ENCODE measurements at regions not wholly inside any gene's neighbourhood (a gene's known extent, or its start where the extent isn't known, plus 50 kb on each side); places are given as distances from the start of the nearest gene placed in this dataset.

DNA sequence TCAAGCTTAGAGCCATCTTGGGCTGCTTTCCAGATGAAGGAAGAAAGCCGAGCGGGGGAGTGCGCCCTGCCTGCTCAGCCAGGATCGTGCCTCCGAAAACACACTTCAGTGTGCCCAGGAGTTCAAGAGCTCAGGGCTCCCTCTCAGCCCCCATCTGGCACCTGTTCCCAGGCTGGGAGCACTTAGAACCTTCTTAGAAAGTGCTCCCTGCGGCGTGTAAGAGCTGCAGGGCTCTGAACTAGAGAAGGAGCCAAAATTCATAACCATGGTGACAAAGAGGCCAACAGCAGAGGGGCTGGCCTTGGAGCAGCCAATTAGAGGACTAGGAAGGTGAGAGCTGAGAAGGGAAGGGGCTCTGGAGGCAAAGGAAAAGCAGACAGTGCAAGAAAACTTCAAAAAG, 59.0 kb upstream of the TNRC6C start:
- no peak for DNase-seq

DNA sequence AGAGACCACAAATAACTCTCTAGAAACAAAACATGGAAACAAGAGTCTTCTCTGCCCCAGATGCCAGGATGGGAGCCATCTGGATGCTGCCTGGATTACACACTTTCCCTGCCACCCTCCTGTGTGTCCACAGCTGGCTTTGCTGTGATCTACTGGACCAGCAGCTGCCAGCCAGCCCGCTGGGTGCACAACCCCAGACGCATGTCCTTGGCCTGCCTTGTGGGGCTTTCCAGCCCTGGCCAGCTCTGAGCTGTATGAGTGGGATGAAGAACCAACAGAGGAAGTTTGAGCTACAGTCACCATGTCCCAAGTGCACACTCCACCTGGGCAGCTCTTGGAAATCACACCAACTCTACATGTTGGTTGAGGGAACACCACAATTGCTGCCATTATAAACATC, 57.0 kb upstream of the TNRC6C start:
- DNase-seq = no peak

DNA sequence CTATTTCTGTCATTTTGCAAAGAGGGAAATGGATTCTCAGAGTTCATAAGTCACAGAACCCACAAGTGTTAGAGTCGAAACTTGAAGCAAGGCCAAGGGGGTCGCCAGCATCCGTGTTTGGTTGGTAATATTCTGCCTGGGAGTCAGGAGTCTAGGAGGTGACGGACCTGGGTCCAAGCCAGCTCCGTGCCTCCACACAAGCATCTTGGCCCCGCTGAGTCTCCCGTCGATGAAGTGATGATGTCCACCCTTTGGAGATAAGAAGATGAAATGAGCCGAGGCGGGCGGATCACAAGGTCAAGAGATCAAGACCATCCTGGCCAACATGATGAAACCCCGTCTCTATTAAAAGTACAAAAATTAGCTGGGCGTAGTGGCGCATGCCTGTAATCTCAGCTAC, 53.2 kb upstream of the TNRC6C start:
- no peak for DNase-seq

DNA sequence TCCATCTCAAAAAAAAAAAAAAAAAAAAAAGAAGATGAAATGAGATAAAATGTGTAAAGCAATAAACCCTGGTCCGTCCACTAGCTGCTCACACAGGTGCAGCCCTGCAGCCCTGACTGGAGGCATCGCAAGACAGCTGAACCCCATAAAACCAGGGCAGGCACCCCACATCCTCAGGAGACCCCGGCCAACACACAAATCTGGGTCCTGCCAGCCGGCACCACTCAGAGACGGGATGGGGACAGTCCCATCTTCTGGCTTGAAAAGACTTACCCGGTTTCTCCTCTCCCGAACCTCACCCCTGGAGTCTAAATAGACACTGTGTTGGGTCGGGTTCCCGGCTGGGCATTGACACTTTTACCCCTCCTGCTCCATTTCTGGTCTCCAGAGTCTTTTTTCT, 52.7 kb upstream of the TNRC6C start:
- DNase-seq = no peak

DNA sequence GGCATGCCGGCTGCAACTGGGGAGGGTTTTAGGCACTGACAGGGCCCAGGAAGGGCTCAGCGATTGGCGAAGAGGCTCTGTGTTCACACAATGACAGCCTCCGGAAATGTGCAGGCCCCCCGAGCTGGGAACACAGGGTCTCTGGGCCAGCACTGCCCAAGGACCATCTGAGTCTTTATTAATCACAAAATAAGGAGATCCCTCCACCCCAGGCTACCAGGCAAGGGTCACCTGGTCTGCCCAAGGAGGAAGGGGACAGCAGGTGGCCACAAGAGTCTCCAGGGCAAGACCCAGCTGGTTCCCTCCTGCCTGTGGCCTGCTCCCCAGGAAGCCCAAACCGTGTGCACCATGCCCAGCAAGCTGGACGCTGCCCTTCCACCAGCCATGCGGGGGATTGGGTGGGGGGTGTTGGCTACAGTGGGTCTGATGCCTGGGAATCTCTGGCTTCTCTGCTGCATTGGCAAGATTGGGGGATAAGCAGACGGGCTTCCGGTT, 52.1 kb upstream of the TNRC6C start:
- no peak for DNase-seq

DNA sequence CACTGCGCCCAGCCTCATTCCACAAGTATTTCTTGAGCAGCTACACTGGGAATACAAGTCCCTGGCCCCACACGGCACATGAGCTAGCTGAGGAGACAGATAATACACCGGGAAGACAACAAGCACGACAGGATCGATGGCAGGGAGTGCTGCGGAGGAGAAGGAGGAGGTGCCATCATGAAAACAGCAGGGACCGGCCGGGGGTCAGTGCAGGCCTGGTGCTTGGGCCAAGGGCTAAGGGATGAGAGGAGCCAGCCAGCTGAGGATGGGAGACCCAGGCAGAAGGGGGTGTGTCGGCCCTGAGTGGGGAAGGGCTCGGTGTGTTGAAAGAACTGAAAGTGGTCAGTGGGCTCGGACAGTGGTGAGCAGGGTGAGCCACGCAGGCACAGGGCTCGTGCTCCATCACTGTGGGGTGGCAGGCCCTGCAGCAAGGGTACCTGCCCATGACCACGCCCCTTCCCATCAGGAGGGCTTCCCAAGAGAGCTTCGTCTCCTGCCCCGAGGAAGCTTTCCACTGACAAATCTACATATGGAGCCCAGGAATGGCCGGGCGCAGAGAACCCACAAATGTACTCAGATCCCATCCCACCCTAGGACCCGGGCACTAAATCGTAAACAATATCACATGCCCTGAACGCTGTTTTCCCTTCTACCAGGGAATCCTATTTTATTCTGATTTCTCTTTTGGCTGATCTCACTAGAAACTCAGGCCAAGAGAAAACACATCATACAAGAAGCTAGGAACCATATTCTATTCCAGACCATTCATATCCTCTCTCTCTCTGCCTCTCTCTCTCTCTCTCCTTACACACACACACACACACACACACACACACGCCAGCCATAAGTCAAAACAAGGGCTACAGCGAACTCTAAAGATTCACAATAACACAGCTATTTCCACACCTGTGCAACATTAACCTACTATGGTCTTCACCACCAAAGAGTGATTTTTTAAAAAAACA, 50.7 kb upstream of the TNRC6C start:
- no peak for DNase-seq

DNA sequence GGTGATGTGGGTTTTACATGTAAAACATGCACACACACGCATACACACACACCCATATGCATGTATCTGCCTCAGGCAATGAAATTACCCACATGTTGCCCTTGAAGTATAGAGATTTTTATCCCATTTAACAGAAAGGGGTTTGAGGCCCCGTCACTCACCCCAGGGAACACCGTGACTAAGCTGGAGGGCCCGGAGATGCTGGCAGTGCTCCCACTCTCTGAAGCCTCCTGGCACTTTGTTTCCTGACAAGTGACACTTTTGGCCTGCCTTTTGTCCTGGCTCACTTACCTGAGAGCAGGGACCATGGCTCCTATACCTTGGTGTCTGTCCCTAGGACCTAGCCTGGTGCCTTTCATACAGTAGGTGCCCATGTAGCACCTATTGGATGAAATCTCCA, 50.0 kb upstream of the TNRC6C start:
- no peak for DNase-seq
